SIG-M5 treated with dmso at 0.1 percent for 504 hours (cell line): ENCODE measurements at regions not wholly inside any gene's neighbourhood (a gene's known extent, or its start where the extent isn't known, plus 50 kb on each side); places are given as distances from the start of the nearest gene placed in this dataset.
"Not testable (repeated sequence)": the region's sequence is repeated elsewhere in the genome, so short reads cannot be mapped to it uniquely, and the experiment has no call there.

Source experiments
- DNase-seq: peaks from one replicate; lab custom pipeline; 2025; ENCODE audit not compliant: unreplicated experiment; lab: John Stamatoyannopoulos, UW

DNA sequence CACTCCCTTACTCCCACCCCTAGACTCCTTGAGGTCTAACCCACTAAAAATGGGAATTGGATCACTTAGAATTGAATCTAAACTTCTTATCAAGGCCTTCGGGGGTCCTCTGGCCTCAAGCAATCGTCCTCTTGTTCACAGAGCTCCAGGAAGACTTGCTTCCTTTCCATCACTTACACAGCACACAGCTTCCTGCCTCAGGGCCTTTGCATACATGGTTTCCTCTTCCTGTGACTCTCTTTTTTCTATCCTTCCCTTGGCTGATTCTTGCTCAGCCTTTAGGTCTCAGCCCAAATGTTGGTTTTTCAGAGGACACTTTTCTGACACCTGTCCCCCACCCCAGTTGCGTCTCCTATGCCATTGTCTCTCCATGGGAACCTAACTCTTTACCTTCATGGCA is 50.0 kb upstream of the ALDH1B1 start:
- DNase-seq = no peak

- DNase-seq = no peak
Measured at GRCh38 chr9:38342096-38342495, 50.4 kb upstream of the ALDH1B1 start.

- no peak for DNase-seq
Measured at GRCh38 chr9:38339496-38339895, 53.0 kb upstream of the ALDH1B1 start.

GRCh38 chr9:38339087-38339486 is 53.4 kb upstream of the ALDH1B1 start:
- DNase-seq = peak; percentile 17

DNA sequence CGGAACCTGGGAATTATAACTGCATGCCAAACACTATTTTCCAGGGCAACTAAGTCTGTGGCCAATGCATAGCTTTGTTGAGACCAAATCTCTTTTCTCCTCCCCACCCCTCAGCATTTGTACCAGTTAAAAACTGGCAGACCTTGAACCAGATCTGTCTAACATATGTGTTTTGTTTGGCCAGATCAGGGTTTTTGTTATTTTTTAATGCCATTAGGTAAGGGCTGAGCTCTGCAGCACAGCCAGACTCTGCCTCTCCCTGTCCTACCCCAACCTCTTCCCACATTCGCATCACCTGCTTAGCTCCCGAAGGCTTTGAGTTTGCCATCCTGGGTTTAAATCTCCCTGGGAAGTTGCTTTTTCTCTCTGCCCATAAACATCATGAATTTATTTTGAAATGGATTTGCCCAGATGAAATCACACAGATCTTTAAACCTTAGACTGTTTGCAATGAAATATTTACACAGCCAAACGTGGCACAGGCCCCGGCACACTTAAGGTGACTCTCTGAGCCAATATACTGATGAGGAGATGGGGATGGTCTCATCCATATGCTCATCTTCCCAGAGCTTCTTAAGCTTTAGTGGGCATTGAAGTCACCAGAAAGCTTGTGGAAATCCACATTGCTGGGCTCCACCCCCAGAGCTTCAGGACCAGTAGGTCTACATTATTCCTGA is 54.0 kb upstream of the ALDH1B1 start:
- no peak for DNase-seq

DNA sequence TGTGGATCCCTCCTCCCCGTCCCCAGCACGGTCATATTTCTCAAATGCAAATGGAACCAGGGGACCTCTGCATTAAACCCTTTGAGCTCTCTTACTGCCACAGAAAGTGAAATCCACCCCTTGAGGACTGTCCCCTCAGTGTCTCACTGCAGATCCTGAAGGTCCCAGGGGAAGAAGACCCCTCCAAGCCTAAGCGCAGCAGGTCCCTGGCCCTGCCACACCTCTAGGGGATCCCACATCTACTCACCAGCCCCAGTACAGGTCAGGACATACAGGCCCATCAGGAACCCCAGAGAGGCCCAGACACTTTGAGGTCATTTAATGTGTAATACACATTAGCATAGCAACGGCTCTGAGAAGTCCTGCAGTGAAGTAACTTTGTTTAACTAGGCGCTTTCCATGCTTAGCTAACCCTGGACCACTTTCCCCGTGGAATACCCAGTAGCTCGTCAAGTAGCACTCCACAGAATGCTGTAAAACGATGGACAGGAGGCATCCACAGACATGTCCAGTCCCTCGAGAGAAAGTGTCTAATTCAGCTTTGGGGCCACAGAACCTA is 54.7 kb upstream of the ALDH1B1 start:
- DNase-seq = no peak

- no peak for DNase-seq
Measured at GRCh38 chr9:38337181-38337580, 55.3 kb upstream of the ALDH1B1 start.

- no peak for DNase-seq
Measured at GRCh38 chr9:38336341-38336740, 56.2 kb upstream of the ALDH1B1 start.

- no peak for DNase-seq
Measured at GRCh38 chr9:38335686-38336085, 56.8 kb upstream of the ALDH1B1 start.

- no peak for DNase-seq
Measured at GRCh38 chr9:38334234-38334633, 58.3 kb upstream of the ALDH1B1 start.

DNA sequence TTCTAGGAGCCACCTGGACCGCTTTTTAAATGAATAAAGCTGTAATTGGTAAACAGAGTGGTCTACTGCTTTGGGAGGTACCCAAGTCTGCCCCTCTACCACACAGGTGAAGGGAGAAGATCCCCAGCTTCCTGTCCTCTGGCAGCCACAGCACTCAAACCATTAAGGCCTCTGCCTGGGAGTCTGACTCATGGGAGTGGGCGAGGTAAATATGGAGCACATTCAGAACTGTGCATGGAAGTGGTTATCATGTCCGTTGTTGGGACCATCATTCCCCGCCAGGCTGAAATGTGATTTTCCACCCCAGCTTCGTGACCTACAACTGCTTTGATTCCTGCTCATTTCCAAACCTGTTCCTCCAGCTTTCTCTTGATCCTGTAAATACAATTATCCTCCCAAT is 59.5 kb upstream of the ALDH1B1 start:
- no peak for DNase-seq

DNA sequence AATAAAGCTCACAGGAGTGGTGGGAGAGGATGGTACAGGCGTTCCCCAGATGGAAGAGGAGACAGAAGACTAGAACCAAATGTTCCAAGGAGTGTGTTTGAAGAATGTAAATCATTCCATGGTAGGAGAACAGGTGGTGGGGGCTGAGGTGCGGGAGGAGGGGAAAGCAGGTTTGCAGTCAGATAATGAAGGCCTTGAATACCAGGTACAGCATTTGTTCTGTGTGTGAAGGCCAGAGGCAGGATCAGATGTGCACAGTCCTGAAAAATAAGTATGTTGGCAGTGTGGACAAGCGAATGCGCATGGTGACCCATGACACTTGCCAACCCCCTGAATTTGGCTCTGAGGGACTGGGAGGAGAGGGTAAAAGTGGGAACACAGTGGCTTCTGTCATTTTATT is 59.9 kb upstream of the ALDH1B1 start:
- DNase-seq = no peak

DNA sequence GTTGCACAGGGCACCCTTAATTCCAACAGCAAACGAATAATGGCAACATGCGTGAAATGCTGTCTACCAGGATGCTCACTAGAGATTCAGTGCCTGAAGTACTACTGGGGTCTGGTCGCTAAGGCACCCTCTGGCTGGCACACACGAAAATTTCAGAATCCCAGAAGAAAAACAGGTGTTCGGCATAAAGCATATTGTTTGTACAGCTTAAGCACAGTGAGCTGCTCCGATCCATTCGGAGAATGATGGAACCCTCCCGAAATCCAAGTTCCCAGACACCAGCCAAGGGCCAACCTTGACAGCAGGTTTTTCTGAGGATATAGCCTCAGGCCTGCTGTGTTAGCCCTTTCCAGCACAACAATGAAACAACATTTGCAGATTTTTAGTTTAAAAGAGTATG is 61.4 kb upstream of the ALDH1B1 start:
- no peak for DNase-seq

GRCh38 chr9:38329968-38330367 is 62.5 kb upstream of the ALDH1B1 start:
- DNase-seq = no peak

- no peak for DNase-seq
Measured at GRCh38 chr9:38328765-38329164, 63.7 kb upstream of the ALDH1B1 start.

DNA sequence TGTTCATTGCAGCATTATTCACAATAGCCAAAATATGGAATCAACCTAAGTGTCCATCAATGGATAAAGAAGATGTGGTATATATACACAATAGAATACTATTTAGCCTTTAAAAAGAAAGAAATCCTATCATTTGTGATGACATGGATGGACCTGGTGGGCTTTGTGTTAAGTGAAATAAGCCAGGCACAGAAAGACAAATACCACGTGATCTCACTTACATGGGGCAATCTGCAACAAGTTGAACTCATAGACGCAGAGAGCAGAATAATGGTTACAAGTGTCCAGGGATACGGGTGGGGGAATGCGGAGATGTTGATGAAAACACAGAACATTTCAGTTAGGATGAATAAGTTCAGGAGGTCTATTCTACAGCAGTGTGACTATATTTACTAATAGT is 66.4 kb upstream of the ALDH1B1 start:
- DNase-seq = no peak

- not testable (repeated sequence) for DNase-seq
Measured at GRCh38 chr9:38324213-38324612, 68.3 kb upstream of the ALDH1B1 start.

DNA sequence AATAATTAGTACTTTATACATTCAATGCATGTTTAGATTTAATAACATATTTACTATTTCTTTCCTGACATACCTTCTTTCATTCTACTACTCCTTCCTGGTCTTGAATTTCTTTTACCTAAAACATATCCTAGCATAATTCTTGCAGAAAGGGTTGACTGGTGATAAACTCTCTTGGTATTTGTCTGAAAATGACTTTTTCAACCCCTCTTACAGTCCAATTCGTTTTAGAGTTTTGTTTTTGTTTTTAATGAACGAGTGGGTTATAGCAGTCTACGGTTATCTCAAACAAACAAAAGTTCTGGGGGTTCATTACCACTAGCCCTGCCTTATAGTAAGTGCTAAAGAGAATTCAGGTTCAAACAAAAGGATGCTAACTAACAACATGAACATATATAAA is 69.6 kb upstream of the ALDH1B1 start:
- DNase-seq = no peak

DNA sequence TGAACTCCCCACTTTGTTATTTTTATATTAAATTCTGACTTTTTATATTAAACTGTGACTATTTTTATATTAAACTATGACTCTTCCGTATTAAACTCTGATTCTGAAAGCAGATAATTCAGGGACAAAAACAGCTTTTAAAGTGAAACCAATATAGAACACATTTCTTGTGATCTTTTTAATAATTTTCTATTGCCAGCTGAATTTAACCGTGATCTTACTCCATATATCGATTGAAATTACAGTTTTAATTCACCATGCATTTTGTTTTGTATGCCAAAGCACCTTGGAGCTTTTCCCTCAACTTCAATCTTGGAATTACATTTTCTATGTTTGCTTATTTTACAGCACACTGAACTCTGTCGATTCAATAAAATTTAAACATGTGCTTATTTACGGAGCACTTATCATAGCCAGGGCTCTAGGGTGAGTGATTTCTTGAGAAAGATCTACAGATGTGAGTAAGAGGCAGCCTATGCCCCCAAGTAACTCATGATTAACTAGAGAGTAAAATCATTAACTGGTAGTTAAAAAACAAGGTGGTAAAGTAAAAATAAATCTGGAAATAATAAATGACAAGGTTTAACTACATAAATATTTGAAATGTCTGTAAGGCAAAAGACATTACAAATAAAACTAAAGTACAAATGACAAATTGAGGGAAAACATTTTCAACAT is 72.9 kb upstream of the ALDH1B1 start:
- no peak for DNase-seq

GRCh38 chr9:38318759-38319495 is 73.6 kb upstream of the ALDH1B1 start:
- DNase-seq = no peak

- no peak for DNase-seq
Measured at GRCh38 chr9:38316166-38316780, 76.2 kb upstream of the ALDH1B1 start.
